GM12873 (cell line): ENCODE measurements at regions not wholly inside any gene's neighbourhood (a gene's known extent, or its start where the extent isn't known, plus 50 kb on each side); places are given as distances from the start of the nearest gene placed in this dataset.

Source experiments
- TF ChIP-seq, protein P1 (sequence below): IDR thresholded peaks from 2 replicates; pipeline ENCODE4 v1.5.1; 2012; ENCODE audit warnings: low read depth, mild to moderate bottlenecking, moderate library complexity, low read length, control low read depth; ENCODE audit not compliant: insufficient read depth; ENCODE audit errors: missing control alignments

- TF ChIP-seq, protein P1, sequence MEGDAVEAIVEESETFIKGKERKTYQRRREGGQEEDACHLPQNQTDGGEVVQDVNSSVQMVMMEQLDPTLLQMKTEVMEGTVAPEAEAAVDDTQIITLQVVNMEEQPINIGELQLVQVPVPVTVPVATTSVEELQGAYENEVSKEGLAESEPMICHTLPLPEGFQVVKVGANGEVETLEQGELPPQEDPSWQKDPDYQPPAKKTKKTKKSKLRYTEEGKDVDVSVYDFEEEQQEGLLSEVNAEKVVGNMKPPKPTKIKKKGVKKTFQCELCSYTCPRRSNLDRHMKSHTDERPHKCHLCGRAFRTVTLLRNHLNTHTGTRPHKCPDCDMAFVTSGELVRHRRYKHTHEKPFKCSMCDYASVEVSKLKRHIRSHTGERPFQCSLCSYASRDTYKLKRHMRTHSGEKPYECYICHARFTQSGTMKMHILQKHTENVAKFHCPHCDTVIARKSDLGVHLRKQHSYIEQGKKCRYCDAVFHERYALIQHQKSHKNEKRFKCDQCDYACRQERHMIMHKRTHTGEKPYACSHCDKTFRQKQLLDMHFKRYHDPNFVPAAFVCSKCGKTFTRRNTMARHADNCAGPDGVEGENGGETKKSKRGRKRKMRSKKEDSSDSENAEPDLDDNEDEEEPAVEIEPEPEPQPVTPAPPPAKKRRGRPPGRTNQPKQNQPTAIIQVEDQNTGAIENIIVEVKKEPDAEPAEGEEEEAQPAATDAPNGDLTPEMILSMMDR, result no peak
Observed at GRCh38 chr5:144594919-144595318, 424.2 kb downstream of the KCTD16 start.

GRCh38 chr5:144585681-144586080 lies 415.0 kb downstream of the KCTD16 start:
- TF ChIP-seq, protein P1, result no peak

- TF ChIP-seq, protein P1, result no peak
Observed at GRCh38 chr5:144583541-144584449, 413.1 kb downstream of the KCTD16 start.

GRCh38 chr5:144582066-144582465 lies 411.4 kb downstream of the KCTD16 start:
- TF ChIP-seq, protein P1, result no peak

- TF ChIP-seq, protein P1, result no peak
Observed at GRCh38 chr5:144581044-144581443, 410.4 kb downstream of the KCTD16 start.

DNA sequence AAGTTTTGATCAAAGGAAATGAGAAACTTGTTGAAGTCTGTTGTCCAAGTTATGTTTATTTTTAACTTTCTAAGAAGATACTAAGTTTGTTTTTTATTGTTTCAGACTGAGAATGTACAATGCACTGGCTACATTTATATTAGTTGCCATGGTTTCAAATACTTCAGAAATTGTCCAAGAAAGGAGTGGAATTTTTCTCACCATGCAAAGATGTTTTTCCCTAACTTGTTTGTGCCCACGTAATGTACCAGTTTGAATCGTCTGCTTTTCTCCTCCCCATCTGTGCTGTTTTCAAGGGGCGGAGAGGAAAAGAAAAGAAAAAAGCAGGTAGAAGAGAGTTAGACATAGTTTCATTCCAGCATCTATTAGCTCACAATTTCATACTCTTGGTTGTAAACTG lies 407.0 kb downstream of the KCTD16 start:
- TF ChIP-seq, protein P1, result no peak

- TF ChIP-seq, protein P1, result no peak
Observed at GRCh38 chr5:144575736-144576135, 405.1 kb downstream of the KCTD16 start.
